GM12878 (cell line): ENCODE measurements at regions not wholly inside any gene's neighbourhood (a gene's known extent, or its start where the extent isn't known, plus 50 kb on each side); places are given as distances from the start of the nearest gene placed in this dataset.

Experiments used
- ASH2L ChIP-seq: fragments of 300-600, 200-600 bp; sonication (generic); IDR thresholded peaks from 2 replicates; pipeline ENCODE4 v1.6.1; 2017; ENCODE audit warnings: low read depth, mild to moderate bottlenecking, borderline replicate concordance
- CBX3 ChIP-seq: fragments of 200-600 bp; sonication (generic); IDR thresholded peaks from 2 replicates; pipeline ENCODE4 v1.6.1; 2016; ENCODE audit warnings: low read depth, borderline replicate concordance
- CBX5 ChIP-seq: sonication (generic); IDR thresholded peaks from 2 replicates; pipeline ENCODE4 v1.6.1; 2016; ENCODE audit warnings: low read depth, moderate library complexity, mild to moderate bottlenecking, inconsistent platforms
- CHD1 ChIP-seq: IDR thresholded peaks from 2 replicates; pipeline ENCODE4 v1.6.1; 2012; ENCODE audit warnings: low read depth, low read length, improper control_type of control experiment
- CREM ChIP-seq: IDR thresholded peaks from 2 replicates; pipeline ENCODE4 v1.6.1; 2014; ENCODE audit warnings: antibody characterized with exemption, low read depth
- ESRRA ChIP-seq: IDR thresholded peaks from 2 replicates; pipeline ENCODE4 v1.6.1; 2012; ENCODE audit warnings: mild to moderate bottlenecking, low read length, improper control_type of control experiment
- ETV6 ChIP-seq, 2 experiments: fragments of 450-650 bp in 1 of 2; IDR thresholded peaks in 1 of 2; conservative IDR thresholded peaks in 1 of 2; 2 replicates each; pipeline ENCODE4 v1.6.1; 2014; ENCODE audit warnings: antibody characterized with exemption in 1 of 2, borderline replicate concordance in 1 of 2, low read depth in 1 of 2, mild to moderate bottlenecking in 1 of 2, moderate library complexity in 1 of 2
- HCFC1 ChIP-seq: fragments of 150-350 bp; IDR thresholded peaks from 2 replicates; pipeline ENCODE4 v1.6.1; 2014; ENCODE audit warnings: low read length
- IKZF1 ChIP-seq: fragments of 450-650 bp; conservative IDR thresholded peaks from 2 replicates; pipeline ENCODE4 v1.6.1; 2017; ENCODE audit warnings: antibody characterized with exemption, mild to moderate bottlenecking
- IRF3 ChIP-seq: fragments of 450-650 bp; IDR thresholded peaks from 2 replicates; pipeline ENCODE4 v1.6.1; 2014; ENCODE audit warnings: mild to moderate bottlenecking
- JUNB ChIP-seq: IDR thresholded peaks from 2 replicates; pipeline ENCODE4 v1.6.1; 2016; ENCODE audit warnings: antibody characterized with exemption, mild to moderate bottlenecking
- LARP7 ChIP-seq: fragments of 450-650 bp; IDR thresholded peaks from 2 replicates; pipeline ENCODE4 v1.6.1; 2017; ENCODE audit warnings: mild to moderate bottlenecking
- MXI1 ChIP-seq: fragments of 150-350 bp; IDR thresholded peaks from 2 replicates; pipeline ENCODE4 v1.6.1; 2011; ENCODE audit warnings: low read depth, mild to moderate bottlenecking, inconsistent platforms, low read length, improper control_type of control experiment
- NFIC ChIP-seq: IDR thresholded peaks from 2 replicates; pipeline ENCODE4 v1.6.1; 2012; ENCODE audit warnings: low read depth, mild to moderate bottlenecking, inconsistent platforms, low read length, moderate library complexity
- PKNOX1 ChIP-seq: fragments of 450-650 bp; IDR thresholded peaks from 2 replicates; pipeline ENCODE4 v1.6.1; 2016; ENCODE audit warnings: mild to moderate bottlenecking
- RAD21 ChIP-seq: IDR thresholded peaks from 2 replicates; pipeline ENCODE4 v1.6.1; 2011; ENCODE audit warnings: mild to moderate bottlenecking, low read depth, low read length, moderate library complexity; ENCODE audit not compliant: insufficient read depth
- RCOR1 ChIP-seq: conservative IDR thresholded peaks from 2 replicates; pipeline ENCODE4 v1.6.1; 2012; ENCODE audit warnings: low read depth, low read length, improper control_type of control experiment
- SREBF1 ChIP-seq: IDR thresholded peaks from 2 replicates; pipeline ENCODE4 v1.6.1; 2012; ENCODE audit warnings: mild to moderate bottlenecking, low read length
- SREBF2 ChIP-seq: IDR thresholded peaks from 2 replicates; pipeline ENCODE4 v1.6.1; 2012; ENCODE audit warnings: mild to moderate bottlenecking, low read length
- TAF1 ChIP-seq: IDR thresholded peaks from 2 replicates; pipeline ENCODE4 v1.6.1; 2011; ENCODE audit warnings: mild to moderate bottlenecking, low read depth, low read length, borderline replicate concordance
- TCF3 ChIP-seq: IDR thresholded peaks from 2 replicates; pipeline ENCODE4 v1.6.1; 2012; ENCODE audit warnings: low read depth, mild to moderate bottlenecking, low read length, borderline replicate concordance; ENCODE audit not compliant: insufficient read depth
- WRNIP1 ChIP-seq: IDR thresholded peaks from 2 replicates; pipeline ENCODE4 v1.6.1; 2011; ENCODE audit warnings: low read depth, low read length, improper control_type of control experiment, borderline replicate concordance
- TF ChIP-seq, protein P1 (sequence below): IDR thresholded peaks from 2 replicates; pipeline ENCODE4 v1.6.1; 2011; ENCODE audit warnings: borderline replicate concordance, low read depth, mild to moderate bottlenecking, moderate library complexity, mixed read lengths, low read length; ENCODE audit not compliant: insufficient read depth; ENCODE audit errors: extremely low read length
- TF ChIP-seq, protein P2 (sequence below): fragments of 450-650 bp; IDR thresholded peaks from 2 replicates; pipeline ENCODE4 v1.6.1; 2017; ENCODE audit warnings: mild to moderate bottlenecking, moderate library complexity

GRCh38 chr7:65809259-65809981 is 63.5 kb upstream of the VKORC1L1 start (continued):
- TF ChIP-seq MXI1 (no peak), TCF3 (0 out of 2 replicates have a peak, but pooled peaks have one; percentile 18), IKZF1 (peak; percentile 94), PKNOX1 (peak; percentile 75), RAD21 (no peak), HCFC1 (no peak), TAF1 (0 out of 2 replicates have a peak, but pooled peaks have one; percentile 16), JUNB (peak; percentile 97), CBX3 (no peak), IRF3 (no peak), ASH2L (peak; percentile 91; the same call in 1 of the 2 replicates), LARP7 (no peak), ETV6 (conservative IDR thresholded peaks at IDR 0.05 in 1 of 2, IDR thresholded peaks at IDR 0.05 in 1 of 2; ENCODE audit: borderline replicate concordance in 1 of 2, low read depth in 1 of 2) (peak in 1 of 2 experiments; percentile 91; a peak in 2 of 4 replicates), CREM (peak; percentile 92), WRNIP1 (no peak), CHD1 (no peak), SREBF1 (no peak), NFIC (peak; percentile 92), SREBF2 (no peak), ESRRA (no peak), RCOR1 (no peak), CBX5 (peak; percentile 4; the same call in 1 of the 2 replicates)
- TF ChIP-seq, protein P1, sequence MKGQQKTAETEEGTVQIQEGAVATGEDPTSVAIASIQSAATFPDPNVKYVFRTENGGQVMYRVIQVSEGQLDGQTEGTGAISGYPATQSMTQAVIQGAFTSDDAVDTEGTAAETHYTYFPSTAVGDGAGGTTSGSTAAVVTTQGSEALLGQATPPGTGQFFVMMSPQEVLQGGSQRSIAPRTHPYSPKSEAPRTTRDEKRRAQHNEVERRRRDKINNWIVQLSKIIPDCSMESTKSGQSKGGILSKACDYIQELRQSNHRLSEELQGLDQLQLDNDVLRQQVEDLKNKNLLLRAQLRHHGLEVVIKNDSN = no peak
- TF ChIP-seq, protein P2, sequence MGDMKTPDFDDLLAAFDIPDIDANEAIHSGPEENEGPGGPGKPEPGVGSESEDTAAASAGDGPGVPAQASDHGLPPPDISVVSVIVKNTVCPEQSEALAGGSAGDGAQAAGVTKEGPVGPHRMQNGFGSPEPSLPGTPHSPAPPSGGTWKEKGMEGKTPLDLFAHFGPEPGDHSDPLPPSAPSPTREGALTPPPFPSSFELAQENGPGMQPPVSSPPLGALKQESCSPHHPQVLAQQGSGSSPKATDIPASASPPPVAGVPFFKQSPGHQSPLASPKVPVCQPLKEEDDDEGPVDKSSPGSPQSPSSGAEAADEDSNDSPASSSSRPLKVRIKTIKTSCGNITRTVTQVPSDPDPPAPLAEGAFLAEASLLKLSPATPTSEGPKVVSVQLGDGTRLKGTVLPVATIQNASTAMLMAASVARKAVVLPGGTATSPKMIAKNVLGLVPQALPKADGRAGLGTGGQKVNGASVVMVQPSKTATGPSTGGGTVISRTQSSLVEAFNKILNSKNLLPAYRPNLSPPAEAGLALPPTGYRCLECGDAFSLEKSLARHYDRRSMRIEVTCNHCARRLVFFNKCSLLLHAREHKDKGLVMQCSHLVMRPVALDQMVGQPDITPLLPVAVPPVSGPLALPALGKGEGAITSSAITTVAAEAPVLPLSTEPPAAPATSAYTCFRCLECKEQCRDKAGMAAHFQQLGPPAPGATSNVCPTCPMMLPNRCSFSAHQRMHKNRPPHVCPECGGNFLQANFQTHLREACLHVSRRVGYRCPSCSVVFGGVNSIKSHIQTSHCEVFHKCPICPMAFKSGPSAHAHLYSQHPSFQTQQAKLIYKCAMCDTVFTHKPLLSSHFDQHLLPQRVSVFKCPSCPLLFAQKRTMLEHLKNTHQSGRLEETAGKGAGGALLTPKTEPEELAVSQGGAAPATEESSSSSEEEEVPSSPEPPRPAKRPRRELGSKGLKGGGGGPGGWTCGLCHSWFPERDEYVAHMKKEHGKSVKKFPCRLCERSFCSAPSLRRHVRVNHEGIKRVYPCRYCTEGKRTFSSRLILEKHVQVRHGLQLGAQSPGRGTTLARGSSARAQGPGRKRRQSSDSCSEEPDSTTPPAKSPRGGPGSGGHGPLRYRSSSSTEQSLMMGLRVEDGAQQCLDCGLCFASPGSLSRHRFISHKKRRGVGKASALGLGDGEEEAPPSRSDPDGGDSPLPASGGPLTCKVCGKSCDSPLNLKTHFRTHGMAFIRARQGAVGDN = peak; percentile 86
